GM18520 (cell line): ENCODE measurements at regions not wholly inside any gene's neighbourhood (a gene's known extent, or its start where the extent isn't known, plus 50 kb on each side); places are given as distances from the start of the nearest gene placed in this dataset.

ENCODE experiments used
- ATAC-seq: cut with Tn5 transposase; IDR thresholded peaks from one replicate; pipeline ENCODE4 v1.9.1; 2021; ENCODE audit not compliant: unreplicated experiment

- ATAC-seq, result no peak
Measured at GRCh38 chrX:30504309-30504708, 73.3 kb downstream of the TASL start.

GRCh38 chrX:30495468-30495867 lies 82.1 kb downstream of the TASL start:
- no peak for ATAC-seq

GRCh38 chrX:30493348-30493747 lies 84.2 kb downstream of the TASL start:
- ATAC-seq, result no peak

GRCh38 chrX:30489323-30489722 lies 88.2 kb downstream of the TASL start:
- ATAC-seq, result no peak

- ATAC-seq, result peak; percentile 51
Measured at GRCh38 chrX:30488092-30488491, 89.5 kb downstream of the TASL start.

GRCh38 chrX:30483996-30484395 lies 93.6 kb downstream of the TASL start:
- ATAC-seq, result no peak

- ATAC-seq, result no peak
Measured at GRCh38 chrX:30468471-30468870, 109.1 kb downstream of the TASL start.
